ENCODE measurements at regions not wholly inside any gene's neighbourhood (a gene's known extent, or its start where the extent isn't known, plus 50 kb on each side); places are given as distances from the start of the nearest gene placed in this dataset.

GRCh38 chr11:20261526-20261925, 101.3 kb upstream of the DBX1 start:
- Histone ChIP-seq H3K27me3 (no peaks in the 10 kb centered on the region), H3K27ac (no peak overlapping the region), H3K4me3 (no peak overlapping the region), H3K4me1 (no peaks in the 10 kb centered on the region), H3K9me3 (no peaks in the 10 kb centered on the region), H3K36me3 (no peaks in the 10 kb centered on the region)
- TF ChIP-seq EP300 (IDR thresholded peaks at IDR 0.05) (no peak), POLR2AphosphoS5 (IDR thresholded peaks at IDR 0.05) (no peak), POLR2A (IDR thresholded peaks at IDR 0.05) (no peak), CTCF (IDR thresholded peaks at IDR 0.05) (no peak)
- no peak for DNase-seq
- 70 to 85% methylated on average over 3 of the region's 3 CpGs for WGBS, 2 donors
- intact Hi-C loops (cut with DNase I) = no loop called here

DNA sequence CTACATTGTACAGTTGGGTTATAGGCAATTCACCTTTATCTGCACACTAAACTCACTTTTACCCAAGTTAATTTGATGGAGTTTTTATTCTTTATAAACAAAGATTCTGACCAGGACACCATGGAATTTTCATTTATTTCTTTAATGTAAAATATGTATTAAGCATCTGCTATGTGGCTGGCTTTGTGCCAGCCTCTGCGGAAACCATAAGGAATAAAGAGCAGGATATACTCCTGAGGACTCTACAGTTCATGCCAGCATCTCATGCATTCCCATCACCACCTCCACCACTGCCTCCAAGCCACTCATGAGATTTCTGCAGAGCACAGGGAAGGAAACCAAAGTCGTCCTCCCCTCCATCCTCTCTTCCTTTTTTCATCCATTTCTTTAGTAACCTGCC, 100.0 kb upstream of the DBX1 start:
- no peak overlapping the region for H3K4me3 ChIP-seq
- intact Hi-C loops (cut with DNase I) = no loop called here
- no peak for DNase-seq
- H3K4me1 ChIP-seq = no peaks in the 10 kb centered on the region
- H3K27me3 ChIP-seq = no peaks in the 10 kb centered on the region
- H3K36me3 ChIP-seq = no peaks in the 10 kb centered on the region
- H3K27ac ChIP-seq = no peak overlapping the region
- 80 to 82% methylated on average over 2 of the region's 2 CpGs for WGBS, 2 donors
- TF ChIP-seq POLR2AphosphoS5 (IDR thresholded peaks at IDR 0.05) (no peak), POLR2A (IDR thresholded peaks at IDR 0.05) (no peak), CTCF (IDR thresholded peaks at IDR 0.05) (no peak), EP300 (IDR thresholded peaks at IDR 0.05) (no peak)
- H3K9me3 ChIP-seq = no peaks in the 10 kb centered on the region

GRCh38 chr11:20259506-20259905, 99.2 kb upstream of the DBX1 start:
- H3K4me3 ChIP-seq = no peak overlapping the region
- no peaks in the 10 kb centered on the region for H3K4me1 ChIP-seq
- no peaks in the 10 kb centered on the region for H3K27me3 ChIP-seq
- H3K36me3 ChIP-seq = no peaks in the 10 kb centered on the region
- H3K27ac ChIP-seq = no peak overlapping the region
- no peak for DNase-seq
- no peaks in the 10 kb centered on the region for H3K9me3 ChIP-seq
- no peak for TF ChIP-seq POLR2AphosphoS5 (IDR thresholded peaks at IDR 0.05)
- TF ChIP-seq EP300 (IDR thresholded peaks at IDR 0.05) = no peak
- no peak for TF ChIP-seq POLR2A (IDR thresholded peaks at IDR 0.05)
- TF ChIP-seq CTCF (IDR thresholded peaks at IDR 0.05) = no peak
- intact Hi-C loops (cut with DNase I) = no loop called here
- 84 to 90% methylated on average over 2 of the region's 2 CpGs for WGBS, 2 donors

- intact Hi-C loops (cut with DNase I) = no loop called here
- WGBS, 2 donors = 65 to 71% methylated on average over 6 of the region's 6 CpGs
- H3K9me3 ChIP-seq = no peaks in the 10 kb centered on the region
- no peaks in the 10 kb centered on the region for H3K4me1 ChIP-seq
- H3K27me3 ChIP-seq = no peaks in the 10 kb centered on the region
- H3K4me3 ChIP-seq = no peak overlapping the region
- no peak for TF ChIP-seq CTCF (IDR thresholded peaks at IDR 0.05)
- no peak for TF ChIP-seq POLR2AphosphoS5 (IDR thresholded peaks at IDR 0.05)
- no peak for TF ChIP-seq EP300 (IDR thresholded peaks at IDR 0.05)
- TF ChIP-seq POLR2A (IDR thresholded peaks at IDR 0.05) = no peak
- H3K36me3 ChIP-seq = no peaks in the 10 kb centered on the region
- H3K27ac ChIP-seq = no peak overlapping the region
- no peak for DNase-seq
Observed at GRCh38 chr11:20258376-20258895, 98.2 kb upstream of the DBX1 start.

- Histone ChIP-seq H3K27me3 (no peaks in the 10 kb centered on the region), H3K27ac (no peak overlapping the region), H3K4me3 (no peak overlapping the region), H3K36me3 (no peaks in the 10 kb centered on the region), H3K4me1 (no peaks in the 10 kb centered on the region), H3K9me3 (no peaks in the 10 kb centered on the region)
- intact Hi-C loops (cut with DNase I) = no loop called here
- 86% methylated on average over 1 of the region's 1 CpG for WGBS, 2 donors
- no peak for TF ChIP-seq EP300 (IDR thresholded peaks at IDR 0.05)
- no peak for DNase-seq
Observed at GRCh38 chr11:20256925-20257324, 96.7 kb upstream of the DBX1 start.
